GM23338 (cell line): ENCODE measurements at regions not wholly inside any gene's neighbourhood (a gene's known extent, or its start where the extent isn't known, plus 50 kb on each side); places are given as distances from the start of the nearest gene placed in this dataset.

ENCODE experiments used
- ATAC-seq: fragments of 200-7000 bp; cut with Tn5 transposase; 3 replicates; pipeline ENCODE4 v1.9.1; 2020
- DNase-seq: peaks from one replicate; pipeline ENCODE4 v3.0.0-alpha.2; 2015; ENCODE audit warnings: low spot score
- H2AFZ ChIP-seq: fragments of 200-600 bp; sonication (generic); 2 replicates; pipeline ENCODE4 v1.8.0; 2016; ENCODE audit warnings: antibody characterized with exemption, mild to moderate bottlenecking, moderate library complexity
- H3F3A ChIP-seq: fragments of 200-600 bp; sonication (generic); replicated peaks from 2 replicates; pipeline ENCODE4 v1.8.0; 2017; ENCODE audit warnings: antibody characterized with exemption, mixed run types, low read depth
- H3K27ac ChIP-seq: fragments of 200-600 bp; sonication (generic); 2 replicates; pipeline ENCODE4 v1.6.1; 2016; ENCODE audit warnings: low read depth
- H3K27me3 ChIP-seq: fragments of 200-600 bp; sonication (generic); 2 replicates; pipeline ENCODE4 v1.8.0; 2016; ENCODE audit warnings: mild to moderate bottlenecking, mixed run types, moderate library complexity; ENCODE audit not compliant: insufficient read depth
- H3K36me3 ChIP-seq: fragments of 200-600 bp; sonication (generic); 2 replicates; pipeline ENCODE4 v1.8.0; 2016; ENCODE audit warnings: mild to moderate bottlenecking; ENCODE audit not compliant: insufficient read depth
- H3K4me1 ChIP-seq: fragments of 200-600 bp; sonication (generic); 2 replicates; pipeline ENCODE4 v1.8.0; 2016; ENCODE audit warnings: mild to moderate bottlenecking, moderate library complexity; ENCODE audit not compliant: insufficient read depth
- H3K4me2 ChIP-seq: fragments of 200-600 bp; sonication (generic); 2 replicates; pipeline ENCODE4 v1.7.1; 2017; ENCODE audit warnings: mixed run types
- H3K4me3 ChIP-seq: fragments of 200-600 bp; sonication (generic); 2 replicates; pipeline ENCODE4 v1.6.1; 2016; ENCODE audit warnings: mixed run types
- H3K79me2 ChIP-seq: fragments of 200-600 bp; sonication (generic); replicated peaks from 2 replicates; pipeline ENCODE4 v1.8.0; 2017; ENCODE audit warnings: mild to moderate bottlenecking; ENCODE audit not compliant: insufficient read depth
- H3K9me2 ChIP-seq: fragments of 200-600 bp; sonication (generic); 2 replicates; pipeline ENCODE4 v1.8.0; 2017; ENCODE audit not compliant: insufficient read depth
- H4K20me1 ChIP-seq: fragments of 200-600 bp; sonication (generic); replicated peaks from 2 replicates; pipeline ENCODE4 v1.8.0; 2017; ENCODE audit warnings: mild to moderate bottlenecking; ENCODE audit not compliant: insufficient read depth
- H3K27ac Mint-ChIP-seq: 2 replicates; pipeline ENCODE4 v1.8.0; 2020; ENCODE audit warnings: inconsistent platforms, mild to moderate bottlenecking, moderate library complexity, mixed read lengths
- H3K27me3 Mint-ChIP-seq: 3 replicates; pipeline ENCODE4 v1.8.0; 2022; ENCODE audit warnings: low read depth, mild to moderate bottlenecking, moderate library complexity, mixed read lengths, inconsistent platforms; ENCODE audit not compliant: insufficient read depth, poor library complexity
- H3K36me3 Mint-ChIP-seq: 3 replicates; pipeline ENCODE4 v1.8.0; 2021; ENCODE audit warnings: low read depth, mild to moderate bottlenecking, inconsistent platforms, moderate library complexity, mixed read lengths
- H3K4me1 Mint-ChIP-seq: 3 replicates; pipeline ENCODE4 v1.8.0; 2020; ENCODE audit warnings: mild to moderate bottlenecking, inconsistent platforms, mixed read lengths
- H3K4me3 Mint-ChIP-seq: 3 replicates; pipeline ENCODE4 v1.8.0; 2021; ENCODE audit warnings: moderate library complexity, mild to moderate bottlenecking, inconsistent platforms, mixed read lengths
- H3K9me3 Mint-ChIP-seq: 3 replicates; pipeline ENCODE4 v1.8.0; 2020; ENCODE audit warnings: moderate library complexity, mild to moderate bottlenecking, inconsistent platforms, mixed read lengths
- CREB1 ChIP-seq: fragments of 250-450 bp; sonication (Bioruptor Pico); IDR thresholded peaks from 2 replicates; pipeline ENCODE4 v1.5.0; 2020; ENCODE audit warnings: low read depth, mild to moderate bottlenecking, moderate library complexity
- EZH2phosphoT487 ChIP-seq: fragments of 200-600 bp; sonication (generic); IDR thresholded peaks from one replicate; pipeline ENCODE4 v1.8.1; 2018; ENCODE audit warnings: antibody characterized with exemption; ENCODE audit not compliant: unreplicated experiment
- JUNB ChIP-seq: IDR thresholded peaks from one replicate; pipeline ENCODE4 v1.6.1; 2016; ENCODE audit warnings: antibody characterized with exemption; ENCODE audit not compliant: unreplicated experiment
- REST ChIP-seq: IDR thresholded peaks from one replicate; pipeline ENCODE4 v1.6.1; 2018; ENCODE audit warnings: antibody characterized with exemption; ENCODE audit not compliant: unreplicated experiment
- ZNF114 ChIP-seq: fragments of 250-450 bp; sonication (Bioruptor Pico); IDR thresholded peaks from 2 replicates; pipeline ENCODE4 v1.5.0; 2020; ENCODE audit warnings: mild to moderate bottlenecking, moderate library complexity
- ZNF331 ChIP-seq: fragments of 250-450 bp; sonication (Bioruptor Pico); IDR thresholded peaks from 2 replicates; pipeline ENCODE4 v1.5.0; 2020; ENCODE audit warnings: low read depth, mild to moderate bottlenecking, moderate library complexity
- ZNF462 ChIP-seq: fragments of 250-450 bp; sonication (Bioruptor Pico); IDR thresholded peaks from 2 replicates; pipeline ENCODE4 v1.5.0; 2020; ENCODE audit warnings: mild to moderate bottlenecking, moderate library complexity
- TF ChIP-seq, protein P1 (sequence below): IDR thresholded peaks from 2 replicates; pipeline ENCODE4 v1.6.1; 2016; ENCODE audit warnings: antibody characterized with exemption

DNA sequence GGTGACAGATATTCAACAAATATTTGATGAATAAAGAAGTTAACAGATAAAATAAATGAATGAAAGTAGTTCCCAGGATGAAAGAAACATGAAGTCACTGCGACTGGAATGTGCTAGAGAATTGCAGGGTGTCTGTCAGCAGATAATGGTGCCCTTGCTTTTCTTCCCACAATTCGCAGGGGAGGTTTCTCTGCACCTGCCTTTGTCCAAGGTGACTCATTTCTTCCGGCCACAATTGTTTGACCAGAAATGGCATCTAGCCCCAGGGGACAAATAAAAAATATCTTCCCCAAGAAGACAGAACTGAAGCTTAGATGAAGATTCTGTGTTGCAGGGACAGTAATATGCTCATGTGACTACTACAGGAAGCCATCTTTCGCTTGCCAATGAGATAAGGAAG is 316.1 kb upstream of the TBX3 start:
- Histone ChIP-seq H2AFZ (no peak overlapping the region), H3K36me3 (no peaks in the 10 kb centered on the region), H3K9me2 (0 out of 2 replicates have a peak, but pooled peaks cover 5% of the 10 kb centered on the region), H3K4me3 (no peak overlapping the region), H3K4me1 (peaks cover 3% of the 10 kb centered on the region), H3F3A (no peaks in the 10 kb centered on the region), H4K20me1 (no peaks in the 10 kb centered on the region), H3K4me2 (no peak overlapping the region), H3K79me2 (no peaks in the 10 kb centered on the region), H3K27me3 (no peaks in the 10 kb centered on the region), H3K27ac (no peak overlapping the region)
- peaks cover 11% of the 10 kb centered on the region; the same call in 2 of the 3 replicates for H3K36me3 Mint-ChIP-seq
- no peak for DNase-seq
- peaks cover 2% of the 10 kb centered on the region for H3K27me3 Mint-ChIP-seq
- no peak for ATAC-seq
- TF ChIP-seq JUNB (no peak), EZH2phosphoT487 (no peak), ZNF114 (CRISPR knock-in tag) (no peak), ZNF331 (no peak), CREB1 (CRISPR knock-in tag) (no peak), ZNF462 (no peak), REST (no peak)
- TF ChIP-seq, protein P1, sequence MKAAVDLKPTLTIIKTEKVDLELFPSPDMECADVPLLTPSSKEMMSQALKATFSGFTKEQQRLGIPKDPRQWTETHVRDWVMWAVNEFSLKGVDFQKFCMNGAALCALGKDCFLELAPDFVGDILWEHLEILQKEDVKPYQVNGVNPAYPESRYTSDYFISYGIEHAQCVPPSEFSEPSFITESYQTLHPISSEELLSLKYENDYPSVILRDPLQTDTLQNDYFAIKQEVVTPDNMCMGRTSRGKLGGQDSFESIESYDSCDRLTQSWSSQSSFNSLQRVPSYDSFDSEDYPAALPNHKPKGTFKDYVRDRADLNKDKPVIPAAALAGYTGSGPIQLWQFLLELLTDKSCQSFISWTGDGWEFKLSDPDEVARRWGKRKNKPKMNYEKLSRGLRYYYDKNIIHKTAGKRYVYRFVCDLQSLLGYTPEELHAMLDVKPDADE, result no peak
- H3K4me3 Mint-ChIP-seq, result no peak overlapping the region
- H3K9me3 Mint-ChIP-seq, result peaks cover 14% of the 10 kb centered on the region
- H3K27ac Mint-ChIP-seq, result no peak overlapping the region
- H3K4me1 Mint-ChIP-seq, result peaks cover 3% of the 10 kb centered on the region; the same call in 2 of the 3 replicates
